ENCODE measurements at regions not wholly inside any gene's neighbourhood (a gene's known extent, or its start where the extent isn't known, plus 50 kb on each side); places are given as distances from the start of the nearest gene placed in this dataset.

- TF ChIP-seq ZNF518A (tag by site-specific recombination; conservative IDR thresholded peaks at IDR 0.05; ENCODE audit: low read depth): no peak
- TF ChIP-seq ZSCAN5A (tag by site-specific recombination; IDR thresholded peaks at IDR 0.05): no peak
- TF ChIP-seq OVOL3 (tag by site-specific recombination; IDR thresholded peaks at IDR 0.05): no peak
- TF ChIP-seq GLI2 (tag by site-specific recombination; IDR thresholded peaks at IDR 0.05; ENCODE audit: borderline replicate concordance, low read depth): no peak
Measured at GRCh38 chr1:94316183-94316582, 78.8 kb upstream of the ARHGAP29 start (continued).

GRCh38 chr1:94315552-94316116 lies 78.2 kb upstream of the ARHGAP29 start:
- Histone ChIP-seq H3K9me3 (ENCODE audit: control insufficient read depth, insufficient read depth, low read depth, low read length) (no peaks in the 10 kb centered on the region), H3K36me3 (ENCODE audit: control insufficient read depth in 2 of 2, insufficient read depth in 1 of 2, low read length in 2 of 2) (no peaks in the 10 kb centered on the region), H3K4me1 (ENCODE audit: control insufficient read depth, insufficient read depth, low read length) (no peaks in the 10 kb centered on the region), H3K27ac (ENCODE audit: extremely low read depth, low read depth, low read length) (no peak overlapping the region), H3K4me3 (ENCODE audit: low read depth, low read length) (no peak overlapping the region)
- TF ChIP-seq SETDB1 (IDR thresholded peaks at IDR 0.05; ENCODE audit: insufficient read length, low read length): no peak
- TF ChIP-seq ZIC2 (tag by site-specific recombination; IDR thresholded peaks at IDR 0.05): no peak
- TF ChIP-seq OVOL3 (tag by site-specific recombination; IDR thresholded peaks at IDR 0.05): no peak
- no peak for TF ChIP-seq ZNF791 (tag by site-specific recombination; IDR thresholded peaks at IDR 0.05)
- no peak for TF ChIP-seq ZBTB6 (tag by site-specific recombination; IDR thresholded peaks at IDR 0.05)
- TF ChIP-seq ZBTB48 (tag by site-specific recombination; IDR thresholded peaks at IDR 0.05): no peak
- ChIA-PET CTCF (interaction anchor here (3.3 kb wide), 1 partner anchor 20 kb away, joined by 22 read pairs; no protein-coding TSS in a partner anchor), POLR2A (no interaction called here)

GRCh38 chr1:94314222-94314858 lies 77.0 kb upstream of the ARHGAP29 start:
- no peak overlapping the region for H3K27ac ChIP-seq (ENCODE audit: extremely low read depth, low read depth, low read length)
- no peaks in the 10 kb centered on the region for H3K9me3 ChIP-seq (ENCODE audit: control insufficient read depth, insufficient read depth, low read depth, low read length)
- H3K36me3 ChIP-seq (ENCODE audit: control insufficient read depth in 2 of 2, insufficient read depth in 1 of 2, low read length in 2 of 2): no peaks in the 10 kb centered on the region
- no peak overlapping the region for H3K4me3 ChIP-seq (ENCODE audit: low read depth, low read length)
- ChIA-PET CTCF (interaction anchor here (1.0 kb wide), 1 partner anchor 18 kb away, joined by 3 read pairs; no protein-coding TSS in a partner anchor), POLR2A (no interaction called here)
- no peaks in the 10 kb centered on the region for H3K4me1 ChIP-seq (ENCODE audit: control insufficient read depth, insufficient read depth, low read length)
- TF ChIP-seq ATF2 (tag by site-specific recombination; IDR thresholded peaks at IDR 0.05; ENCODE audit: low read depth) (no peak), HOXA7 (CRISPR knock-in tag; IDR thresholded peaks at IDR 0.05; ENCODE audit: borderline replicate concordance) (no peak), TSHZ1 (tag by site-specific recombination; IDR thresholded peaks at IDR 0.05; ENCODE audit: borderline replicate concordance) (no peak), ZBTB8A (tag by site-specific recombination; IDR thresholded peaks at IDR 0.05) (no peak), ZNF37A (tag by site-specific recombination; IDR thresholded peaks at IDR 0.05) (no peak), IKZF3 (tag by site-specific recombination; IDR thresholded peaks at IDR 0.05) (no peak), ZNF302 (tag by site-specific recombination; IDR thresholded peaks at IDR 0.05; ENCODE audit: low read depth) (no peak), ZNF48 (tag by site-specific recombination; IDR thresholded peaks at IDR 0.05) (no peak), ZNF341 (tag by site-specific recombination; IDR thresholded peaks at IDR 0.05; ENCODE audit: low read depth) (no peak), ZFP3 (tag by site-specific recombination; IDR thresholded peaks at IDR 0.05; ENCODE audit: low read depth) (no peak), ZNF624 (tag by site-specific recombination; IDR thresholded peaks at IDR 0.05) (no peak)

All from HEK293 (cell line).